GM12865 (cell line): ENCODE measurements at regions not wholly inside any gene's neighbourhood (a gene's known extent, or its start where the extent isn't known, plus 50 kb on each side); places are given as distances from the start of the nearest gene placed in this dataset.

Experiments used
- DNase-seq: peaks from one replicate; pipeline ENCODE4 v3.0.0; 2010; ENCODE audit warnings: low read depth
- H3K4me3 ChIP-seq: 2 replicates; pipeline ENCODE4 v1.5.1; 2011; ENCODE audit warnings: mild to moderate bottlenecking, low read depth, low read length, control low read depth
- CTCF ChIP-seq: IDR thresholded peaks from 2 replicates; pipeline ENCODE4 v1.5.1; 2011; ENCODE audit warnings: low read length, control low read depth, low read depth, inconsistent platforms; ENCODE audit not compliant: insufficient read depth; ENCODE audit errors: missing control alignments

- no peak for DNase-seq
- H3K4me3 ChIP-seq, result no peak overlapping the region
- no peak for TF ChIP-seq CTCF
These were observed 509.0 kb downstream of the OLFM4 start for GRCh38 chr13:53537586-53537985.

GRCh38 chr13:53545340-53545941 lies 516.8 kb downstream of the OLFM4 start:
- no peak for DNase-seq
- H3K4me3 ChIP-seq, result no peak overlapping the region
- TF ChIP-seq CTCF, result no peak

- DNase-seq, result no peak
- H3K4me3 ChIP-seq, result no peak overlapping the region
- no peak for TF ChIP-seq CTCF
These were observed 531.9 kb downstream of the OLFM4 start for GRCh38 chr13:53560556-53560955.

- DNase-seq, result no peak
- TF ChIP-seq CTCF, result no peak
- no peak overlapping the region for H3K4me3 ChIP-seq
These were observed 533.8 kb downstream of the OLFM4 start for GRCh38 chr13:53562419-53562818.

GRCh38 chr13:53568491-53568890 lies 539.9 kb downstream of the OLFM4 start:
- H3K4me3 ChIP-seq, result no peak overlapping the region
- DNase-seq, result no peak
- no peak for TF ChIP-seq CTCF

GRCh38 chr13:53569453-53569852 lies 540.8 kb downstream of the OLFM4 start:
- no peak for TF ChIP-seq CTCF
- DNase-seq, result no peak
- H3K4me3 ChIP-seq, result no peak overlapping the region

- no peak for TF ChIP-seq CTCF
- H3K4me3 ChIP-seq, result no peak overlapping the region
- no peak for DNase-seq
These were observed 572.5 kb downstream of the OLFM4 start for GRCh38 chr13:53601113-53601512.
